ENCODE measurements at regions not wholly inside any gene's neighbourhood (a gene's known extent, or its start where the extent isn't known, plus 50 kb on each side); places are given as distances from the start of the nearest gene placed in this dataset.

GRCh38 chr14:47857646-47858045 lies 182.2 kb upstream of the MDGA2 start:
- DNase-seq (ENCODE audit: low read depth) = no peak

DNA sequence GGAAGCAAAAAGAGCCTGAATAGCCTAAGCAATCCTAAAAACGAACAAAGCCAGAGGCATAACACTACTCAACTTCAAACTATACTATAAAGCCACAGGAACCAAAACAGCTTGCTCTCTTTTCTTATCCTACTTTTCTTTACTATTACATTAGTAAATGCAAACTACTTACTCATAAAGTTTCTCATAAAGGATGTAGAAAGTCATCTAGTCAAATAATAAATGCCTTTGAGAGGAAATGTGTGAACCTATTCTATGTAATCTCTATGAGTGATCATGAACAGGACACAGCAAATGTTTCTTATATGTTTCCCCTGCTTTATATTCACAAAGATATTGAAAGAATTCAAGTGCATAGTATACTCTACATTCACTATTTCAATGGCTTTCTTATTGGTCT lies 176.9 kb upstream of the MDGA2 start:
- DNase-seq (ENCODE audit: low read depth) = no peak

GRCh38 chr14:47846008-47846407 lies 170.6 kb upstream of the MDGA2 start:
- no peak for DNase-seq (ENCODE audit: low read depth)

- DNase-seq (ENCODE audit: low read depth) = no peak
These were observed 167.8 kb upstream of the MDGA2 start for GRCh38 chr14:47843236-47843635.

- no peak for DNase-seq (ENCODE audit: low read depth)
These were observed 157.6 kb upstream of the MDGA2 start for GRCh38 chr14:47833011-47833410.

DNA sequence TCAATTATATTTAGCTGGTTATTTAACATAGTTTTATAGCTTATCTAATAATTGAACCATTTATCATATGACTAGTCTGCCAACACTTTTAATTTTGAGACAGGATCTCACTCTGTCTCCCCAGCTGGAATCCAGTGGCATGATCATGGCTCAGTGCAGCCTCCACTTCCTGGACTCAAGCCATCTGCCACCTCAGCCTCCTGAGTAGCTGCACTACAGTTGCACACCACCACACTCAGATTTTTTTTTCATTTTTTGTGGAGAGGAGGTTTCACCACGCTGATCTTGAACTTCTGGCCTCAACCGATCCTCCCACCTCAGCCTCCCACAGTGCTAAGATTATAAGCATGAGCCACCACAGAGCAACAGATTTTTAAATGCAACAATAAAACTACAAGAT lies 151.4 kb upstream of the MDGA2 start:
- DNase-seq (ENCODE audit: low read depth) = no peak

- no peak for DNase-seq (ENCODE audit: low read depth)
These were observed 146.9 kb upstream of the MDGA2 start for GRCh38 chr14:47822326-47822725.

DNA sequence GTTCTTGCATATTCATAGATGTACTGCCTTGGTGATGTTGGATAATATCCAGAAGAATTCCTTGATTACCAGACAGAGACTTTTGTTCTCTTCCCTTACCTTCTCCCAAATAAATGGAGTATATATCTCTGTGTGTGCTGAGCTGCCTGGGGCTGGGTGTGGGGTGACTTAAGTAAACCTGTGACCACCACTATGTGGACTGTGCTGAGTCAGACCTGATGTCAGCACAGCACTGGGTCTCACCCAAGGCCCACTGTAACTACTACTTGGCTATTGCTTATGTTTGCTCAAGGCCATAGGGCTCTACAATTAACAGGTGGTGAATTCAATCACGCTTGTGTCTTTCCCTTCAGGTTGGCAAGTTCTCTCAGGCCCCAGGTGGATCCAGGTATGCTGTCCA lies 145.7 kb upstream of the MDGA2 start:
- DNase-seq (ENCODE audit: low read depth) = no peak

GRCh38 chr14:47790477-47790876 lies 115.1 kb upstream of the MDGA2 start:
- DNase-seq (ENCODE audit: low read depth) = no peak

DNA sequence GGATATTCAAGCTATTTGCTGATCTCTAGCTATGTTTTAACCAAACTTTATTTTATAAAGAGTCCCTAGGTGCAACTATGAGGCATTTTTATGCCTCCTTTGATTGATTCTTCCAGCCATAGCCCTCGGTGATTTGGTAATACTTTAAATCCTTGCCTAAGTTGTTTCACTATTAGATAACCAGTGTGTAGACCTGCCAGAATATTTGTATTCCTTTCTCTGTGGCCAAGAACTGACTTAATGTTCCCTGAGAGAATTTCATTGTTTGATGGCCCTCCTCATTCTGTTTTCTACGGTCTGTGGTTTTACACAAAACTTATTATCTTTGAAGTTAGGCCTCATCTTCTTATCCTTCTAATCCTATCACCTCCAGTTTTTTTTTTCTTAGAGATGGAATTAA lies 109.7 kb upstream of the MDGA2 start:
- DNase-seq (ENCODE audit: low read depth) = no peak

- DNase-seq (ENCODE audit: low read depth) = no peak
These were observed 103.2 kb upstream of the MDGA2 start for GRCh38 chr14:47778631-47779030.

DNA sequence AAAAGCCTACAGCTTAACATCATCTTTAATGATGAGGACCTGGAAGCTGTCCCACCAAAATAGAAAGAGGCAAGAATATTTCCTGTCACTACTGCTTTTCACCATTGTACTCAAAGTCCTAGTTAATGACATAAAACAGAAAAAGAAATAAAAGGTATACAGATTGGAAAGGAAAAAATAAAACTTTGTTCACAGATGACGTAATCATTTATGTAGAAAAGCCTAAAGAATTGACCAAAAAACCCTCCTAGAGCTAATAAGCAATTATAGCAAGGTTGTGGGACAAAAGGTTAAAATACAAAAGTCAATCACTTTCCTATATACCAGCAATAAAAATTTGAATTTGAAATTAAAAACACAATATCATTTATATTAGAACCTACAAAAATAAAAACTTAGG lies 97.2 kb upstream of the MDGA2 start:
- no peak for DNase-seq (ENCODE audit: low read depth)

DNA sequence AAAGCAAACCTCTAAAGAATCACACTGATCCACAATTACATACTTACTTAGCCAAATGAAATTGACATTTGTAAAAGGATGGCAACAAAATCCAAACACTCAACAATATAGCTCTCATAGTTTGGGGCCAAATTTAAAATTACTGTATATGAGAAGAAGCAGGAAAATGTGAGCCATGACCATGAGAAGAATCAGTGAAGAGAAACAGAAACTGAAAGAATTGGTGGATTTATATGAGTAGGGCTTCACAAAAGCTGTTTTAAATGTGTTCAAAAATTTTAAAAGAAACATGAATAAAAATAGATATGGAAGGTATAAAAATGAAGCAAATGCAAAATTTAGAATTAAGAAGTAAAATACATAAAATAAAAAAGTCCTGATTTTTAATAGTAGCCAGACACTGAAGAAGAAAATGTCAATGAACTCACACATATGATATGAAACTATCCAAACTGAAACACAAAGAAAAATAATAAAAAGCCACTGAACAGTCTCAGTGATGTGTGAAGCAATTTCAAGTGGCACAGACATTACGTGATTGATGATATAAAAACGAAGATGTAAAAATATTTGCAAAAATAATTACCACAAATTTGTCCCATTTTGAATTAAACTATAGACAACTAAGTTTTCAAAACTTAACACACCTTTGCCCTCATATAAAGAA lies 87.9 kb upstream of the MDGA2 start:
- no peak for DNase-seq (ENCODE audit: low read depth)

DNA sequence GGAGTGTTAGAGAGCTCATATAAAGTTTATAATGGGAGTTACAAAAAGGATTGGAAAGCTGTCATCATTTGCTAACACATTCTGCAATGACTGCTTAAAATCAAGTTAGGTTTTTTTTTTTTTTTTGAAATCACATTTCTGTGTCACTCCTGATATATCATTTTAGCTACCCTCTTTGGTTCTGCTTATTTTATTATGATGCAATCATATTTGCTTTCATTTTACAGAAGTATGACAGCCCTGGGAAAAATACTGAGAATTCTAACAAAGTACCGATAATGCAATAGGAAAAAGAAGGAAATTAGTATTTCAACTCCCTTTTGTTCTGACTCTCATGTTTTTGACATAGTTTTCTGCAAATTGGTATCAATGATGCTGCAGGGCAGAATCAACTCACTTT lies 71.6 kb upstream of the MDGA2 start:
- DNase-seq (ENCODE audit: low read depth) = no peak

GRCh38 chr14:47744155-47744554 lies 68.8 kb upstream of the MDGA2 start:
- no peak for DNase-seq (ENCODE audit: low read depth)

DNA sequence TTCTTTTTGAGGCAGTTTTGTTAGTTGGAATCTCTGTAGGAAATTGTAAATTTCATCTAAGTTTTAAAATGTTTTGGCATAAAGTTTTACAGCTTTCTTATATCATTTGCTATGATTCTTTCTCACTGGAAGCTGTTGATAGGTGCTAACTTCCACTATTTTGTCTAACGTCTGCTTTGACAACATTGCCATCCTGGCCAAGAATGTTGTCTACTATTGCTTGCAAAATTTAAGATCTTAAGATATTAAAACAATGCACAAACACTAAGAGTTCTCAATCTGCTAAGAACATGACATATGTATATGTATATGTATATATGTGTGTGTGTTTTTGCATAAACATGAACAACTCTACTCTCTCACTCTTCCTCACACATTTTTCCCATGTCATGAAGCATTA lies 64.1 kb upstream of the MDGA2 start:
- DNase-seq (ENCODE audit: low read depth) = no peak

DNA sequence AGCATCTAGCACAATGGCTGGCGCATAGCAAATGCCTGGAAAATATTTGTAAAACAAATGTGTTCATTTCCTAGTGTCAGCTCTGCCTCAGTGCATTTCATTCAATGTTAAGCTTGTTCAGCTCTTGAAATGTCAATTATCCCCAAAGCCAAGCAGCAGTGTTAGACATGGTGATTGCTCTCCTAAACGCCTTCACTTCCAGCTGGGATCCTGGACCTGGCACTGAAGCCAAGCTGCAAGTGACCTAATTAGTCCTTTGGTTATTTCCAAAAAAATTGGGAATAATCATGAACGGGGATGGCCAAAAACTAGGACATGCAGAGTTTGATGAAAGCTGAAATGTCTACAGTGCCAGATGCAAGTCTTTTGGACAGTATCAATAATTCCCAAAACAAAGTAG lies 54.9 kb upstream of the MDGA2 start:
- DNase-seq (ENCODE audit: low read depth) = no peak

Measured in T-helper 22 cell (primary cell).